ENCODE measurements at regions not wholly inside any gene's neighbourhood (a gene's known extent, or its start where the extent isn't known, plus 50 kb on each side); places are given as distances from the start of the nearest gene placed in this dataset.

- DNase-seq, result no peak
Measured at GRCh38 chr15:35151381-35151780, 66.3 kb upstream of the NANOGP8 start.

- DNase-seq, result no peak
Measured at GRCh38 chr15:35150361-35150760, 65.3 kb upstream of the NANOGP8 start.

GRCh38 chr15:35145336-35145735 is 60.2 kb upstream of the NANOGP8 start:
- DNase-seq, result no peak

- no peak for DNase-seq
Measured at GRCh38 chr15:35142578-35142977, 57.5 kb upstream of the NANOGP8 start.

GRCh38 chr15:35141743-35142471 is 56.8 kb upstream of the NANOGP8 start:
- DNase-seq, result no peak

- DNase-seq, result no peak
Measured at GRCh38 chr15:35139822-35140221, 54.7 kb upstream of the NANOGP8 start.

- no peak for DNase-seq
Measured at GRCh38 chr15:35137190-35137574, 52.1 kb upstream of the NANOGP8 start.

GRCh38 chr15:35136321-35137189 is 51.5 kb upstream of the NANOGP8 start:
- DNase-seq, result no peak

All from NCI-H69 (cell line).